ENCODE measurements at regions not wholly inside any gene's neighbourhood (a gene's known extent, or its start where the extent isn't known, plus 50 kb on each side); places are given as distances from the start of the nearest gene placed in this dataset.

DNA sequence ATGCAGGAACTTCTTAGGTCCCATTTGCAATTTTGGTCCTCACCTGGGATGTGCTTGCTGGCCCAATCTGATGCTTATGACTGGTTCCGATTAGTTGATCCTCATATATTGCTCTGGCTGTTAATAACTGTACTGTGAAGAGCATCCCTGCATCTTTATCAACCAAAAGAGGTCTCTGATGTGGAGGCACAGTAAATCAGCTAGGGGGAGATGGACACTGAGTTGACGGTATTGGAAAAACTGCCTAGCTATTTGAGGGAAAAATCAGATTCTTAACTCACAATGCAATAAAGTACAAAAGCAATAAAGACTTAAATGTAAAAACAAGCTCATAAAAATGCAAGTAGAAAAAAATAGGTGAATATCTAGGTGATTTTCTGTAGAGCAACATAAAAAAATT, 188.0 kb upstream of the TCF4 start:
- DNase-seq (ENCODE audit: low spot score) (no peak), ATAC-seq (ENCODE audit: low read depth) (no peak)
- H3K36me3 ChIP-seq (ENCODE audit: low read depth) = no peaks in the 10 kb centered on the region
- H3K27me3 ChIP-seq (ENCODE audit: insufficient read depth, poor library complexity, severe bottlenecking) = no peaks in the 10 kb centered on the region
- no peaks in the 10 kb centered on the region for H3K4me1 ChIP-seq (ENCODE audit: insufficient read depth, poor library complexity, severe bottlenecking)
- H3K27ac ChIP-seq (ENCODE audit: poor library complexity, severe bottlenecking) = no peak overlapping the region
- TF ChIP-seq, protein P1, sequence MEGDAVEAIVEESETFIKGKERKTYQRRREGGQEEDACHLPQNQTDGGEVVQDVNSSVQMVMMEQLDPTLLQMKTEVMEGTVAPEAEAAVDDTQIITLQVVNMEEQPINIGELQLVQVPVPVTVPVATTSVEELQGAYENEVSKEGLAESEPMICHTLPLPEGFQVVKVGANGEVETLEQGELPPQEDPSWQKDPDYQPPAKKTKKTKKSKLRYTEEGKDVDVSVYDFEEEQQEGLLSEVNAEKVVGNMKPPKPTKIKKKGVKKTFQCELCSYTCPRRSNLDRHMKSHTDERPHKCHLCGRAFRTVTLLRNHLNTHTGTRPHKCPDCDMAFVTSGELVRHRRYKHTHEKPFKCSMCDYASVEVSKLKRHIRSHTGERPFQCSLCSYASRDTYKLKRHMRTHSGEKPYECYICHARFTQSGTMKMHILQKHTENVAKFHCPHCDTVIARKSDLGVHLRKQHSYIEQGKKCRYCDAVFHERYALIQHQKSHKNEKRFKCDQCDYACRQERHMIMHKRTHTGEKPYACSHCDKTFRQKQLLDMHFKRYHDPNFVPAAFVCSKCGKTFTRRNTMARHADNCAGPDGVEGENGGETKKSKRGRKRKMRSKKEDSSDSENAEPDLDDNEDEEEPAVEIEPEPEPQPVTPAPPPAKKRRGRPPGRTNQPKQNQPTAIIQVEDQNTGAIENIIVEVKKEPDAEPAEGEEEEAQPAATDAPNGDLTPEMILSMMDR (IDR thresholded peaks at IDR 0.05; ENCODE audit: poor library complexity, severe bottlenecking) = peak; percentile 18
- no peaks in the 10 kb centered on the region for H3K9me3 ChIP-seq (ENCODE audit: severe bottlenecking)
- H3K4me3 ChIP-seq (ENCODE audit: severe bottlenecking) = no peak overlapping the region

DNA sequence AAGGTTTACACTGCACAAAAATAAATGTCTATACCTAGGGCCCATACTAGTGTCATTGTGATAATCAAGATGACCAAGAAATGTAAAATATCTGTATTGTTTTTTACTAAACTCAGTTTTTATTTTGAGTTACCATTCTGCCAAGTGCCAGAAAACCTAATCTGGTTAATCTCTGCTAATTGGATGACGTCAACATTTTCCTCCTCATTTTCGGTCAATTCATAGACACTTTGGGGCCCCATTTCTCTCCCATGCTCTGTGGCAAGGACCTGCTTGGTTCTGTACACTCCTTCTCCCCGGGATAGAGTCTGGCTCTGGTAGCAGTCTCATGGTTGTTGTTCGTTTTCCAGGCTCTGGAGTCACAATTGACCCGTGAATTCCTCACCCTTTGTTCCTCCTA, 186.5 kb upstream of the TCF4 start:
- Histone ChIP-seq H3K36me3 (ENCODE audit: low read depth) (no peaks in the 10 kb centered on the region), H3K27ac (ENCODE audit: poor library complexity, severe bottlenecking) (no peak overlapping the region), H3K27me3 (ENCODE audit: insufficient read depth, poor library complexity, severe bottlenecking) (no peaks in the 10 kb centered on the region), H3K4me3 (ENCODE audit: severe bottlenecking) (no peak overlapping the region), H3K4me1 (ENCODE audit: insufficient read depth, poor library complexity, severe bottlenecking) (no peaks in the 10 kb centered on the region), H3K9me3 (ENCODE audit: severe bottlenecking) (no peaks in the 10 kb centered on the region)
- TF ChIP-seq, protein P1 (IDR thresholded peaks at IDR 0.05; ENCODE audit: poor library complexity, severe bottlenecking) = no peak
- ATAC-seq (ENCODE audit: low read depth) = no peak
- no peak for DNase-seq (ENCODE audit: low spot score)

DNA sequence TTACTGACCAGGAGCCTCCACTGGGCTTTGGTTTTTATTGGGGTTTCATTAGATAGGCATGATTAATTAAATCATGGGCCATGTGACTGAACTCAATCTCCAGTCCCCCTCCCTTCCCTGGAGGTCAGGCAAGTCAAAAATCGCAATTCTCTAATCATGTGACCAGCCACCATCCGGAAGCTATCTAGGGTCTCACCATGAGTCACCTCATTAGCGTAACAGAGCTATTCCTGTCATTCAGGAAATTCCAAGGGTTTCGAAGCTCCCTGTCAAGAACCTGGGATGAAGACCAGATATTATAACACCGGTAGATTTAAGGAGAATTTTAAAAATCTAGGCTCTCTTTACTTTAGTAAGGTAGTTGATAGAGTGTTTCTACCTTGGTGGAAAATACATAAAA, 180.3 kb upstream of the TCF4 start:
- no peaks in the 10 kb centered on the region for H3K9me3 ChIP-seq (ENCODE audit: severe bottlenecking)

DNA sequence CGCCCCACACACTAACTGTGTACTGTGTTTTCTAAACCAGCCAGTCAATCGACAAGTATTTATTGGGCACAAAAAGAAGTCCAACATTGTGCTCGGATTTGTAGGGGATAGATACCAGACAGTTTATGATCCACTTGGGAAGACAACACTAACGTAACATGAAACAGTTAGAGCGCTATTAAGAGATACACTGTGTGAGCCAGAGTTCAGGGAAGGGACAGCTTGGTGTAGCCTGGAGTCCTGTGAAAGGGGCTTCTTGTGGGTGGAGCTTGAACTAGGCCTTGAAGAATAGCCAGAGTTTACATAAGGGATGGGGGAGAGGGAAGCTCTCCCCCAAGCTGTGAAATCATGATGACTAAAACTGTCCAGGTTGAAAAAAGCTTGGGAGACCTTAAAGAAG, 176.4 kb upstream of the TCF4 start:
- no peak for ATAC-seq (ENCODE audit: low read depth)

More for the DNA sequence above, 180.3 kb upstream of the TCF4 start:
- H3K36me3 ChIP-seq (ENCODE audit: low read depth) = no peaks in the 10 kb centered on the region
- no peak overlapping the region for H3K4me3 ChIP-seq (ENCODE audit: severe bottlenecking)
- H3K4me1 ChIP-seq (ENCODE audit: insufficient read depth, poor library complexity, severe bottlenecking) = no peaks in the 10 kb centered on the region
- no peaks in the 10 kb centered on the region for H3K27me3 ChIP-seq (ENCODE audit: insufficient read depth, poor library complexity, severe bottlenecking)
- TF ChIP-seq, protein P1 (IDR thresholded peaks at IDR 0.05; ENCODE audit: poor library complexity, severe bottlenecking) = no peak
- DNase-seq (ENCODE audit: low spot score) (no peak), ATAC-seq (ENCODE audit: low read depth) (no peak)
- H3K27ac ChIP-seq (ENCODE audit: poor library complexity, severe bottlenecking) = no peak overlapping the region

DNA sequence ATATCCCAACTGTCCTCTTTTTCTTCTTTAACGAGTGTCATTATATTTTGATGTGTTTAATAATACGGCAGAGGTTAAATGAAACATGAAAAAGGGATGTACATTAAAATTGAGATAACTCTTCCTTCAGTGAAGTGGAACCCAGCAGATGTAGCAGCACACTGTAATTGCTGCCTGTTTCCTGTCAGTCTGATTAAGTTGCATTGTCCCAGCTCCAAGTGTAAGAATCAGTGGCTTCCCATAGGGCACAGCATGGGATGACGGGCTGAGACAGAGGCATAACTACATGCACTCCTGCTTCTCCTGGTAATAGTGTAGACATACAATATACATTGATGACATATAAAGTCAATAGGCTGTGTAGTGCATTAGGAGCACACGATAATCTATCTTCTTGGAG, 175.8 kb upstream of the TCF4 start:
- Histone ChIP-seq H3K9me3 (ENCODE audit: severe bottlenecking) (no peaks in the 10 kb centered on the region), H3K27ac (ENCODE audit: poor library complexity, severe bottlenecking) (peak overlapping the region; percentile 30), H3K4me1 (ENCODE audit: insufficient read depth, poor library complexity, severe bottlenecking) (no peaks in the 10 kb centered on the region), H3K27me3 (ENCODE audit: insufficient read depth, poor library complexity, severe bottlenecking) (no peaks in the 10 kb centered on the region), H3K36me3 (ENCODE audit: low read depth) (no peaks in the 10 kb centered on the region), H3K4me3 (ENCODE audit: severe bottlenecking) (no peak overlapping the region)
- DNase-seq (ENCODE audit: low spot score) (no peak), ATAC-seq (ENCODE audit: low read depth) (no peak)
- TF ChIP-seq, protein P1 (IDR thresholded peaks at IDR 0.05; ENCODE audit: poor library complexity, severe bottlenecking) = no peak

More for the DNA sequence above, 176.4 kb upstream of the TCF4 start:
- Histone ChIP-seq H3K36me3 (ENCODE audit: low read depth) (no peaks in the 10 kb centered on the region), H3K4me3 (ENCODE audit: severe bottlenecking) (no peak overlapping the region), H3K4me1 (ENCODE audit: insufficient read depth, poor library complexity, severe bottlenecking) (no peaks in the 10 kb centered on the region), H3K27me3 (ENCODE audit: insufficient read depth, poor library complexity, severe bottlenecking) (no peaks in the 10 kb centered on the region), H3K9me3 (ENCODE audit: severe bottlenecking) (no peaks in the 10 kb centered on the region), H3K27ac (ENCODE audit: poor library complexity, severe bottlenecking) (no peak overlapping the region)
- TF ChIP-seq, protein P1 (IDR thresholded peaks at IDR 0.05; ENCODE audit: poor library complexity, severe bottlenecking) = no peak
- DNase-seq (ENCODE audit: low spot score) = no peak
